ENCODE measurements at regions not wholly inside any gene's neighbourhood (a gene's known extent, or its start where the extent isn't known, plus 50 kb on each side); places are given as distances from the start of the nearest gene placed in this dataset.

GRCh38 chr16:86424985-86425384 lies 85.3 kb upstream of the FOXF1 start:
- Histone ChIP-seq H3K36me3 (replicated peaks; ENCODE audit: insufficient read depth, low read length) (no peaks in the 10 kb centered on the region), H3K9me2 (replicated peaks; ENCODE audit: insufficient read depth, low read length) (no peaks in the 10 kb centered on the region), H3K27ac (ENCODE audit: low read length) (no peak overlapping the region), H3K9ac (ENCODE audit: low read length) (no peak overlapping the region), H3K4me1 (ENCODE audit: low read length) (no peaks in the 10 kb centered on the region), H3F3A (ENCODE audit: insufficient read depth, low read length) (no peaks in the 10 kb centered on the region), H4K20me1 (ENCODE audit: insufficient read depth, low read length) (no peaks in the 10 kb centered on the region), H3K4me3 (ENCODE audit: low read length) (no peak overlapping the region), H3K27me3 (replicated peaks; ENCODE audit: insufficient read depth, low read length) (peaks cover 41% of the 10 kb centered on the region), H2AFZ (ENCODE audit: low read length) (no peak overlapping the region), H3K4me2 (ENCODE audit: low read depth, low read length) (no peak overlapping the region), H3K9me3 (replicated peaks; ENCODE audit: insufficient read depth, low read length) (no peaks in the 10 kb centered on the region), H3K79me2 (ENCODE audit: low read length) (no peaks in the 10 kb centered on the region)
- TF ChIP-seq EZH2 (optimal IDR thresholded peaks at IDR 0.05; ENCODE audit: low read depth, low read length) (no peak), CTCF (IDR thresholded peaks at IDR 0.05; ENCODE audit: low read length) (no peak), EZH2phosphoT487 (IDR thresholded peaks at IDR 0.05; ENCODE audit: low read length) (no peak)
- no peak for DNase-seq

DNA sequence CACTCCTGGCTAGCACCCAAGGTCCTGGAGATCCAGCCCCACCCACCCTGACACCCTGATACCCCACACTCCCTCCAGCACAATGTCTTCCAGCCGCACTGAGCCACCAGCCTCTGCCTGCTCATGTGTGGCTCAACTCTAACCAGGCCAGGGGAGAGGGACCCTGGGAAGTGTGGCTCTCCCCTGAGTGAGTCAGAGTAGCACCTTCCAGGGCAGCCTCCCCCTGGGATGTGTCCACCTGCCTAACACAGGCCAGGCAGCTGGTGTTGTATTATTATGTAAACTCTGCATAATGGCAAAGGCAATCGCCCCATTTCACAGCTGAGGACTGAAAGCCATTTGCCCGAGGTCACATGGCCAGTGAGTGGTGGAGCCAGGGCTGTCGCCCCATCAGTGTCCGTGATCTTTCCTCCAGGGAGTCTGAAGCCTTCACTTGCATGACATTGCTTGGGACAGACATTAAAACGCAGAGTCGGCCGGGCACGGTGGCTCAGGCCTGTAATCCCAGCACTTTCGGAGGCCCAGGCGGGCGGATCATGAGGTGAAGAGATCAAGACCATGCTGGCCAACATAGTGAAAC lies 84.2 kb upstream of the FOXF1 start:
- no peak overlapping the region for H3K4me2 ChIP-seq (ENCODE audit: low read depth, low read length)

DNA sequence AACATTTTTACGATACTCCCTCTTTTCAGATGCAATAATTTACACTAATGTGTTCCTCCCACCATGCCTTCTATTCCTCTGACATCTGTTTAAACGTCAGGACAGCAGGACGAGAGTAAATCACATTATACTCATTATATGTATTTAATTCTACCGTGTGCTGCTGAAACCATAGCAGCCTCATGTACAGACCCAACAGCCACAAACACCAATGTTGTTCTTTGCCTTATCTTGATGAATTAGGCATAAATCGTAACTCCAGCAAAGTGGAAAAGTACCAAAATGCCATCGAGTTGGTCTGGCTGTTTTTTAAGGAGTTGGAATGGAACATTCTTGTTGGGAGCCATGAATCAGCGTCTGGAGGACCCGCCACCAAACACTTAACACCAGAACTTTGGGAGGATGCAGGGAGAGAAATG lies 82.9 kb upstream of the FOXF1 start:
- H4K20me1 ChIP-seq (ENCODE audit: insufficient read depth, low read length): no peaks in the 10 kb centered on the region
- no peaks in the 10 kb centered on the region for H3K79me2 ChIP-seq (ENCODE audit: low read length)
- H3K36me3 ChIP-seq (replicated peaks; ENCODE audit: insufficient read depth, low read length): no peaks in the 10 kb centered on the region
- no peaks in the 10 kb centered on the region for H3K9me2 ChIP-seq (replicated peaks; ENCODE audit: insufficient read depth, low read length)
- no peak overlapping the region for H3K4me3 ChIP-seq (ENCODE audit: low read length)
- no peaks in the 10 kb centered on the region for H3K4me1 ChIP-seq (ENCODE audit: low read length)
- H3K9me3 ChIP-seq (replicated peaks; ENCODE audit: insufficient read depth, low read length): no peaks in the 10 kb centered on the region
- H3K27ac ChIP-seq (ENCODE audit: low read length): no peak overlapping the region
- H3K27me3 ChIP-seq (replicated peaks; ENCODE audit: insufficient read depth, low read length): peaks cover 37% of the 10 kb centered on the region
- DNase-seq: no peak
- H3K9ac ChIP-seq (ENCODE audit: low read length): no peak overlapping the region
- no peaks in the 10 kb centered on the region for H3F3A ChIP-seq (ENCODE audit: insufficient read depth, low read length)
- TF ChIP-seq EZH2 (optimal IDR thresholded peaks at IDR 0.05; ENCODE audit: low read depth, low read length) (no peak), CTCF (IDR thresholded peaks at IDR 0.05; ENCODE audit: low read length) (no peak), EZH2phosphoT487 (IDR thresholded peaks at IDR 0.05; ENCODE audit: low read length) (no peak)
- H3K4me2 ChIP-seq (ENCODE audit: low read depth, low read length): no peak overlapping the region
- no peak overlapping the region for H2AFZ ChIP-seq (ENCODE audit: low read length)

More for the DNA sequence above, 84.2 kb upstream of the FOXF1 start:
- no peaks in the 10 kb centered on the region for H3K79me2 ChIP-seq (ENCODE audit: low read length)
- no peaks in the 10 kb centered on the region for H3K9me3 ChIP-seq (replicated peaks; ENCODE audit: insufficient read depth, low read length)
- no peak for TF ChIP-seq EZH2phosphoT487 (IDR thresholded peaks at IDR 0.05; ENCODE audit: low read length)
- TF ChIP-seq EZH2 (optimal IDR thresholded peaks at IDR 0.05; ENCODE audit: low read depth, low read length): no peak
- TF ChIP-seq CTCF (IDR thresholded peaks at IDR 0.05; ENCODE audit: low read length): no peak
- H3K27ac ChIP-seq (ENCODE audit: low read length): no peak overlapping the region
- H3K36me3 ChIP-seq (replicated peaks; ENCODE audit: insufficient read depth, low read length): no peaks in the 10 kb centered on the region
- no peaks in the 10 kb centered on the region for H3K4me1 ChIP-seq (ENCODE audit: low read length)
- H2AFZ ChIP-seq (ENCODE audit: low read length): no peak overlapping the region
- no peak for DNase-seq
- no peaks in the 10 kb centered on the region for H3F3A ChIP-seq (ENCODE audit: insufficient read depth, low read length)
- no peaks in the 10 kb centered on the region for H4K20me1 ChIP-seq (ENCODE audit: insufficient read depth, low read length)
- H3K9ac ChIP-seq (ENCODE audit: low read length): no peak overlapping the region
- H3K4me3 ChIP-seq (ENCODE audit: low read length): no peak overlapping the region
- no peaks in the 10 kb centered on the region for H3K9me2 ChIP-seq (replicated peaks; ENCODE audit: insufficient read depth, low read length)
- H3K27me3 ChIP-seq (replicated peaks; ENCODE audit: insufficient read depth, low read length): peaks cover 41% of the 10 kb centered on the region
